NCI-H82 treated with DMSO at 0.1 percent for 48 hours (cell line): ENCODE measurements at regions not wholly inside any gene's neighbourhood (a gene's known extent, or its start where the extent isn't known, plus 50 kb on each side); places are given as distances from the start of the nearest gene placed in this dataset.

Source experiments
- DNase-seq: peaks from one replicate; lab custom pipeline; 2025; ENCODE audit not compliant: unreplicated experiment; lab: John Stamatoyannopoulos, UW

- DNase-seq: no peak
Observed at GRCh38 chr2:5913711-5914395, 221.7 kb downstream of the SOX11 start.

GRCh38 chr2:5914811-5915611 lies 222.8 kb downstream of the SOX11 start:
- peak; percentile 11 for DNase-seq

GRCh38 chr2:5915881-5916310 lies 223.7 kb downstream of the SOX11 start:
- peak; percentile 7 for DNase-seq

- DNase-seq: no peak
Observed at GRCh38 chr2:5921081-5921642, 229.0 kb downstream of the SOX11 start.

GRCh38 chr2:5923957-5924945 lies 232.1 kb downstream of the SOX11 start:
- no peak for DNase-seq

- no peak for DNase-seq
Observed at GRCh38 chr2:5925604-5926003, 233.4 kb downstream of the SOX11 start.

- no peak for DNase-seq
Observed at GRCh38 chr2:5926871-5927512, 234.8 kb downstream of the SOX11 start.

- no peak for DNase-seq
Observed at GRCh38 chr2:5932556-5933469, 240.6 kb downstream of the SOX11 start.

- DNase-seq: no peak
Observed at GRCh38 chr2:5933669-5934068, 241.5 kb downstream of the SOX11 start.

- DNase-seq: no peak
Observed at GRCh38 chr2:5937321-5937720, 245.1 kb downstream of the SOX11 start.

GRCh38 chr2:5937851-5938565 lies 245.8 kb downstream of the SOX11 start:
- DNase-seq: no peak

GRCh38 chr2:5938566-5938896 lies 246.3 kb downstream of the SOX11 start:
- no peak for DNase-seq

- no peak for DNase-seq
Observed at GRCh38 chr2:5939553-5939952, 247.4 kb downstream of the SOX11 start.

- DNase-seq: no peak
Observed at GRCh38 chr2:5940596-5941535, 248.7 kb downstream of the SOX11 start.

- DNase-seq: no peak
Observed at GRCh38 chr2:5942204-5942603, 250.0 kb downstream of the SOX11 start.

- DNase-seq: no peak
Observed at GRCh38 chr2:5945742-5946141, 253.6 kb downstream of the SOX11 start.

- no peak for DNase-seq
Observed at GRCh38 chr2:5946225-5947115, 254.3 kb downstream of the SOX11 start.
